GM19468 (cell line): ENCODE measurements at regions not wholly inside any gene's neighbourhood (a gene's known extent, or its start where the extent isn't known, plus 50 kb on each side); places are given as distances from the start of the nearest gene placed in this dataset.

Experiments
- ATAC-seq: cut with Tn5 transposase; IDR thresholded peaks from one replicate; pipeline ENCODE4 v1.9.1; 2021; ENCODE audit warnings: mild to moderate bottlenecking, moderate library complexity, moderate number of reproducible peaks; ENCODE audit not compliant: unreplicated experiment; ENCODE audit errors: extremely low read depth

GRCh38 chr5:116389601-116390000, 185.0 kb downstream of the SEMA6A start:
- no peak for ATAC-seq

GRCh38 chr5:116388564-116389258, 185.9 kb downstream of the SEMA6A start:
- no peak for ATAC-seq

- ATAC-seq = no peak
Measured at GRCh38 chr5:116387738-116388137, 186.9 kb downstream of the SEMA6A start.

GRCh38 chr5:116386633-116387032, 188.0 kb downstream of the SEMA6A start:
- no peak for ATAC-seq

- no peak for ATAC-seq
Measured at GRCh38 chr5:116382874-116383266, 191.8 kb downstream of the SEMA6A start.

GRCh38 chr5:116382032-116382873, 192.4 kb downstream of the SEMA6A start:
- ATAC-seq = no peak

GRCh38 chr5:116381201-116381600, 193.4 kb downstream of the SEMA6A start:
- no peak for ATAC-seq

GRCh38 chr5:116380621-116381020, 194.0 kb downstream of the SEMA6A start:
- ATAC-seq = no peak

GRCh38 chr5:116379306-116379705, 195.3 kb downstream of the SEMA6A start:
- ATAC-seq = no peak

GRCh38 chr5:116378777-116379121, 195.9 kb downstream of the SEMA6A start:
- no peak for ATAC-seq

- ATAC-seq = no peak
Measured at GRCh38 chr5:116378007-116378776, 196.4 kb downstream of the SEMA6A start.

- no peak for ATAC-seq
Measured at GRCh38 chr5:116377276-116378006, 197.2 kb downstream of the SEMA6A start.

- ATAC-seq = no peak
Measured at GRCh38 chr5:116375926-116376325, 198.7 kb downstream of the SEMA6A start.

- no peak for ATAC-seq
Measured at GRCh38 chr5:116374434-116374852, 200.2 kb downstream of the SEMA6A start.

GRCh38 chr5:116372931-116373597, 201.6 kb downstream of the SEMA6A start:
- ATAC-seq = no peak

- no peak for ATAC-seq
Measured at GRCh38 chr5:116371935-116372334, 202.7 kb downstream of the SEMA6A start.

- no peak for ATAC-seq
Measured at GRCh38 chr5:116371431-116371830, 203.2 kb downstream of the SEMA6A start.

GRCh38 chr5:116370886-116371285, 203.7 kb downstream of the SEMA6A start:
- no peak for ATAC-seq

GRCh38 chr5:116370149-116370548, 204.5 kb downstream of the SEMA6A start:
- ATAC-seq = no peak
